ENCODE measurements at regions not wholly inside any gene's neighbourhood (a gene's known extent, or its start where the extent isn't known, plus 50 kb on each side); places are given as distances from the start of the nearest gene placed in this dataset.

DNA sequence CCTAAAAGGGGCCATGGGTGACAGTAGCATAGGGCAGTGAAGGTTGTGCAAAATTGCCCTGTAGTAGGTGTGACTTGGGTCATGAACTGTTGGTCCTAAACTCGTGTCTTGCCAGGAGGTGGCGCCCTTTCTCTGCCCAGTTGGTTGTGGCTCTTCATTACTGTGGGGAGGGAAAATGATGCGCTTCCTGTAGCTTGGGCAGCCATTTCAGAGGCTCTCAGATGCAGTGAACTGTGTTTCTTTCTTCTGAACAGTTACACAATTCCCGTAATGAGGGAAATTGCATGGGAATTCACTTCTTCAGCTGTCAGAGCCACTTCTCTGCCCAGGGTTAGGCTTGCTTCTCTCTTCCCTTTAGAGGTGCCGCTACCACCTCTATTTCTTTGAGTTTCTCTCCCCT, 148.1 kb upstream of the NRXN3 start:
- TF ChIP-seq, protein P1, sequence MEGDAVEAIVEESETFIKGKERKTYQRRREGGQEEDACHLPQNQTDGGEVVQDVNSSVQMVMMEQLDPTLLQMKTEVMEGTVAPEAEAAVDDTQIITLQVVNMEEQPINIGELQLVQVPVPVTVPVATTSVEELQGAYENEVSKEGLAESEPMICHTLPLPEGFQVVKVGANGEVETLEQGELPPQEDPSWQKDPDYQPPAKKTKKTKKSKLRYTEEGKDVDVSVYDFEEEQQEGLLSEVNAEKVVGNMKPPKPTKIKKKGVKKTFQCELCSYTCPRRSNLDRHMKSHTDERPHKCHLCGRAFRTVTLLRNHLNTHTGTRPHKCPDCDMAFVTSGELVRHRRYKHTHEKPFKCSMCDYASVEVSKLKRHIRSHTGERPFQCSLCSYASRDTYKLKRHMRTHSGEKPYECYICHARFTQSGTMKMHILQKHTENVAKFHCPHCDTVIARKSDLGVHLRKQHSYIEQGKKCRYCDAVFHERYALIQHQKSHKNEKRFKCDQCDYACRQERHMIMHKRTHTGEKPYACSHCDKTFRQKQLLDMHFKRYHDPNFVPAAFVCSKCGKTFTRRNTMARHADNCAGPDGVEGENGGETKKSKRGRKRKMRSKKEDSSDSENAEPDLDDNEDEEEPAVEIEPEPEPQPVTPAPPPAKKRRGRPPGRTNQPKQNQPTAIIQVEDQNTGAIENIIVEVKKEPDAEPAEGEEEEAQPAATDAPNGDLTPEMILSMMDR (IDR thresholded peaks at IDR 0.05), result no peak
- no peak for TF ChIP-seq POLR2A (IDR thresholded peaks at IDR 0.05)
